Sigmoid colon (tissue), 4 donors: ENCODE measurements at regions not wholly inside any gene's neighbourhood (a gene's known extent, or its start where the extent isn't known, plus 50 kb on each side); places are given as distances from the start of the nearest gene placed in this dataset.

Source experiments
- CTCF ChIP-seq, 4 experiments: fragments of 450-650 bp in 3 of 4; fragments of 200-600 bp in 1 of 4; IDR thresholded peaks; one replicate each; pipeline ENCODE4 v1.5.1; 2016 to 2019; ENCODE audit warnings: antibody characterized with exemption in 4 of 4, mild to moderate bottlenecking in 3 of 4, moderate library complexity in 2 of 4
- POLR2A ChIP-seq, 2 donors: fragments of 450-650 bp; IDR thresholded peaks; one replicate each; pipeline ENCODE4 v1.6.1; 2016; ENCODE audit warnings: antibody characterized with exemption in 2 of 2, mild to moderate bottlenecking in 2 of 2, moderate library complexity in 2 of 2
- POLR2AphosphoS5 ChIP-seq, 4 donors: sonication (generic); formaldehyde crosslinking; IDR thresholded peaks; one replicate each; pipeline ENCODE4 v1.6.1; 2017; ENCODE audit warnings: antibody characterized with exemption in 4 of 4

GRCh38 chr6:90739802-90740201 lies 152.9 kb upstream of the MAP3K7 start:
- TF ChIP-seq CTCF (IDR thresholded peaks at IDR 0.05) (no peak), POLR2A (IDR thresholded peaks at IDR 0.05) (no peak), POLR2AphosphoS5 (IDR thresholded peaks at IDR 0.05) (no peak)
